Lung (tissue), 11 donors: ENCODE measurements at regions not wholly inside any gene's neighbourhood (a gene's known extent, or its start where the extent isn't known, plus 50 kb on each side); places are given as distances from the start of the nearest gene placed in this dataset.

Source experiments
- ATAC-seq: fragments of 200-7000 bp; cut with Tn5 transposase; one replicate; pipeline ENCODE4 v1.9.1; 2020; ENCODE audit warnings: moderate number of reproducible peaks; ENCODE audit not compliant: insufficient read depth, low FRiP score
- DNase-seq, 3 donors: peaks; one replicate each; pipeline ENCODE4 v3.0.0-alpha.2; 2013 to 2017
- H3K27ac ChIP-seq, 2 donors: one replicate each; pipeline ENCODE4 v1.5.1; 2013; ENCODE audit warnings: mild to moderate bottlenecking in 2 of 2, moderate library complexity in 2 of 2, control low read depth in 1 of 2, inconsistent platforms in 1 of 2, low read depth in 1 of 2, low read length in 1 of 2
- H3K27me3 ChIP-seq, 3 donors: one replicate each; pipeline ENCODE4 v1.5.1; 2013; ENCODE audit warnings: low read length in 2 of 3; ENCODE audit not compliant: control insufficient read depth in 3 of 3, insufficient read depth in 3 of 3
- H3K36me3 ChIP-seq, 4 donors: one replicate each; pipeline ENCODE4 v1.5.1; 2013; ENCODE audit warnings: low read length in 4 of 4, mild to moderate bottlenecking in 1 of 4, moderate library complexity in 1 of 4; ENCODE audit not compliant: control insufficient read depth in 4 of 4, insufficient read depth in 4 of 4
- H3K4me1 ChIP-seq, 5 donors: one replicate each; pipeline ENCODE4 v1.5.1; 2013; ENCODE audit warnings: low read length in 5 of 5, mild to moderate bottlenecking in 2 of 5, moderate library complexity in 1 of 5; ENCODE audit not compliant: control insufficient read depth in 5 of 5, insufficient read depth in 5 of 5
- H3K4me3 ChIP-seq: one replicate; pipeline ENCODE4 v1.5.1; 2013; ENCODE audit warnings: mild to moderate bottlenecking, control low read depth, moderate library complexity
- H3K9ac ChIP-seq, 2 donors: one replicate each; pipeline ENCODE4 v1.5.1; 2013; ENCODE audit warnings: low read length in 2 of 2, control low read depth in 1 of 2; ENCODE audit not compliant: insufficient read depth in 1 of 2
- H3K9me3 ChIP-seq, 4 donors: one replicate each; pipeline ENCODE4 v1.5.1; 2013; ENCODE audit warnings: low read length in 3 of 4, mild to moderate bottlenecking in 1 of 4, moderate library complexity in 1 of 4; ENCODE audit not compliant: control insufficient read depth in 4 of 4, insufficient read depth in 3 of 4
- CTCF ChIP-seq: IDR thresholded peaks from 2 replicates; pipeline ENCODE4 v1.5.1; 2012; ENCODE audit warnings: mild to moderate bottlenecking; ENCODE audit errors: control extremely low read depth, extremely low read depth
- WGBS, 2 donors: extraction: QIAGEN DNeasy Blood & Tissue Kit; methylation state at CpG; one replicate each; pipeline ENCODE4 v1.1.7; 2013; 5-methylcytosine and 5-hydroxymethylcytosine counted together
- donor health status: control.
- donor health status: control.
- donor health status: Bipolar disorder and iron deficiency.
- donor health status: healthy.
- donor health status: DM: yes; HTN: yes; CAD: no.

DNA sequence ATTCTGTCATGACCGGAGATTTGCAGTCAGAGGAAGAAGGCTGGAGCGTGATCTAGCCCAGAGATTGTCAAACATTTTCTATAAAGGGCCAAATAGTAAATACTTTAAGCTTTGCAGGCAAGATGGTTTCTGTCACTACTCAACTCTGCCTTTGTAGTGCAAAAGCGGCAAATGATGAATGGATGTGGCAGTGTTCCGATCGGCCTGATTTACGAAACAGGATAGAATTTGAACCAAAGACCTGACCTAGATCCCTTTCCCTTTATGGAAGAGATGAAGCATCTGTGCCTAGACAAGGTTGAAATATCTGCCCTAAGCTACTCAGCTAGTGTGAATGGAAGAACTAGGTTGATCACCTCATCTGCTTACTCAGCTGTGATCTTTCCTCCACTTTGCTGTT is 209.5 kb downstream of the YTHDC2 start:
- H3K27ac ChIP-seq = no peak overlapping the region
- ATAC-seq (no peak), DNase-seq (peak; percentile 57 to 94 (median 87))
- H3K9me3 ChIP-seq = no peaks in the 10 kb centered on the region
- no peaks in the 10 kb centered on the region for H3K27me3 ChIP-seq
- TF ChIP-seq CTCF = no peak
- peaks cover 0 to 12% (median 0%) of the 10 kb centered on the region in 5 donors for H3K4me1 ChIP-seq
- no peaks in the 10 kb centered on the region for H3K36me3 ChIP-seq
- no peak overlapping the region for H3K4me3 ChIP-seq
- H3K9ac ChIP-seq = no peak overlapping the region
- WGBS, 2 donors = 76 to 80% methylated on average over 6 of the region's 6 CpGs

GRCh38 chr5:113735751-113736150 is 222.3 kb downstream of the YTHDC2 start:
- H3K27me3 ChIP-seq = no peaks in the 10 kb centered on the region
- H3K4me3 ChIP-seq = no peak overlapping the region
- no peak for DNase-seq
- no peaks in the 10 kb centered on the region for H3K4me1 ChIP-seq
- no peak for TF ChIP-seq CTCF
- ATAC-seq = no peak
- H3K36me3 ChIP-seq = no peaks in the 10 kb centered on the region
- no peak overlapping the region for H3K27ac ChIP-seq
- H3K9me3 ChIP-seq = peaks cover 0 to 2% (median 0%) of the 10 kb centered on the region in 4 donors
- WGBS, 2 donors = 82 to 93% methylated on average over 1 of the region's 1 CpG
- no peak overlapping the region for H3K9ac ChIP-seq

- ATAC-seq (no peak), DNase-seq (no peak)
- H3K9me3 ChIP-seq = no peaks in the 10 kb centered on the region
- no peak overlapping the region for H3K4me3 ChIP-seq
- H3K27me3 ChIP-seq = no peaks in the 10 kb centered on the region
- H3K9ac ChIP-seq = no peak overlapping the region
- TF ChIP-seq CTCF = no peak
- H3K27ac ChIP-seq = no peak overlapping the region
- H3K36me3 ChIP-seq = no peaks in the 10 kb centered on the region
- no peaks in the 10 kb centered on the region for H3K4me1 ChIP-seq
- WGBS, 2 donors = 62 to 72% methylated on average over 4 of the region's 4 CpGs
Measured at GRCh38 chr5:113742176-113742575, 228.7 kb downstream of the YTHDC2 start.

DNA sequence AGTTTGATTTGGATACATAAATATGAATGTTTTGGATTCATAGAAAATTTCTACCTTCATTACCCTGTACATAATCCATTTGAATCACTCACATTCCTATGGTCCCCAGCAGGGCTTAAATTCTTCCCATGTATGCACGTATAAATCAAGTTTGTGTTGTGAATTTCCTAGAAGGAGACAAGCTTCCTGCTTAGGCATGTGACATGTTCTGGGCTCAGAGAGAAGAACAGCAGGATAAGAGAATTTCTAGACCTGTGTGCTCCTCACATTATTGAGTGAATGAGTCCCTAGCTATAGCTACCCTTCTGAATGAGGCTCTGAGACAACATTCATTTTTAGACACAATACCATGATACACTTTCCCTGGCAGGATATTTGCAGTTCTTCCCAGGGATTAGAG is 229.1 kb downstream of the YTHDC2 start:
- Histone ChIP-seq H3K27me3 (no peaks in the 10 kb centered on the region), H3K4me3 (no peak overlapping the region), H3K9me3 (no peaks in the 10 kb centered on the region), H3K9ac (no peak overlapping the region), H3K4me1 (no peaks in the 10 kb centered on the region), H3K36me3 (no peaks in the 10 kb centered on the region), H3K27ac (no peak overlapping the region)
- DNase-seq (peak in 1 of 3 donors; percentile 28), ATAC-seq (no peak)
- TF ChIP-seq CTCF = no peak
- WGBS, 2 donors = 3 to 31% methylated on average over 1 of the region's 1 CpG
